ENCODE measurements at regions not wholly inside any gene's neighbourhood (a gene's known extent, or its start where the extent isn't known, plus 50 kb on each side); places are given as distances from the start of the nearest gene placed in this dataset.
"Not testable (repeated sequence)": the region's sequence is repeated elsewhere in the genome, so short reads cannot be mapped to it uniquely, and the experiment has no call there.

- intact Hi-C loops (cut with DNase I; ENCODE audit: low total_unique reads) = no loop called here
- DNase-seq = no peak
- no peaks in the 10 kb centered on the region for H3K36me3 ChIP-seq (ENCODE audit: low read depth, missing control alignments)
These were observed 362.8 kb upstream of the IGFBP3 start for GRCh38 chr7:46283852-46284251.

GRCh38 chr7:46282155-46282554 lies 361.1 kb upstream of the IGFBP3 start:
- 73 to 86% methylated on average over 1 of the region's 1 CpG for WGBS, 2 donors
- TF ChIP-seq, protein P1, sequence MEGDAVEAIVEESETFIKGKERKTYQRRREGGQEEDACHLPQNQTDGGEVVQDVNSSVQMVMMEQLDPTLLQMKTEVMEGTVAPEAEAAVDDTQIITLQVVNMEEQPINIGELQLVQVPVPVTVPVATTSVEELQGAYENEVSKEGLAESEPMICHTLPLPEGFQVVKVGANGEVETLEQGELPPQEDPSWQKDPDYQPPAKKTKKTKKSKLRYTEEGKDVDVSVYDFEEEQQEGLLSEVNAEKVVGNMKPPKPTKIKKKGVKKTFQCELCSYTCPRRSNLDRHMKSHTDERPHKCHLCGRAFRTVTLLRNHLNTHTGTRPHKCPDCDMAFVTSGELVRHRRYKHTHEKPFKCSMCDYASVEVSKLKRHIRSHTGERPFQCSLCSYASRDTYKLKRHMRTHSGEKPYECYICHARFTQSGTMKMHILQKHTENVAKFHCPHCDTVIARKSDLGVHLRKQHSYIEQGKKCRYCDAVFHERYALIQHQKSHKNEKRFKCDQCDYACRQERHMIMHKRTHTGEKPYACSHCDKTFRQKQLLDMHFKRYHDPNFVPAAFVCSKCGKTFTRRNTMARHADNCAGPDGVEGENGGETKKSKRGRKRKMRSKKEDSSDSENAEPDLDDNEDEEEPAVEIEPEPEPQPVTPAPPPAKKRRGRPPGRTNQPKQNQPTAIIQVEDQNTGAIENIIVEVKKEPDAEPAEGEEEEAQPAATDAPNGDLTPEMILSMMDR (IDR thresholded peaks at IDR 0.05) = no peak
- TF ChIP-seq POLR2A (IDR thresholded peaks at IDR 0.05) = no peak

More at GRCh38 chr7:46283852-46284251, 362.8 kb upstream of the IGFBP3 start:
- H3K4me1 ChIP-seq = no peaks in the 10 kb centered on the region
- WGBS, 2 donors = 80 to 81% methylated on average over 7 of the region's 7 CpGs
- H3K27ac ChIP-seq = no peak overlapping the region
- TF ChIP-seq, protein P1 (IDR thresholded peaks at IDR 0.05) = no peak
- TF ChIP-seq POLR2A (IDR thresholded peaks at IDR 0.05) = no peak
- no peak overlapping the region for H3K4me3 ChIP-seq
- H3K9me3 ChIP-seq = no peaks in the 10 kb centered on the region
- no peaks in the 10 kb centered on the region for H3K27me3 ChIP-seq

GRCh38 chr7:46281071-46281470 lies 360.0 kb upstream of the IGFBP3 start:
- TF ChIP-seq POLR2A (IDR thresholded peaks at IDR 0.05) = no peak
- TF ChIP-seq, protein P1 (IDR thresholded peaks at IDR 0.05) = no peak
- Histone ChIP-seq H3K27ac (no peak overlapping the region), H3K27me3 (no peaks in the 10 kb centered on the region), H3K9me3 (no peaks in the 10 kb centered on the region), H3K4me1 (no peaks in the 10 kb centered on the region), H3K4me3 (no peak overlapping the region), H3K36me3 (ENCODE audit: low read depth, missing control alignments) (no peaks in the 10 kb centered on the region)
- no peak for DNase-seq
- intact Hi-C loops (cut with DNase I; ENCODE audit: low total_unique reads) = no loop called here
- WGBS, 2 donors = 48 to 98% methylated on average over 2 of the region's 2 CpGs

More at GRCh38 chr7:46282155-46282554, 361.1 kb upstream of the IGFBP3 start:
- Histone ChIP-seq H3K27ac (no peak overlapping the region), H3K36me3 (ENCODE audit: low read depth, missing control alignments) (no peaks in the 10 kb centered on the region), H3K4me3 (no peak overlapping the region), H3K9me3 (no peaks in the 10 kb centered on the region), H3K27me3 (no peaks in the 10 kb centered on the region), H3K4me1 (no peaks in the 10 kb centered on the region)
- intact Hi-C loops (cut with DNase I; ENCODE audit: low total_unique reads) = no loop called here
- no peak for DNase-seq

GRCh38 chr7:46279290-46279689 lies 358.2 kb upstream of the IGFBP3 start:
- TF ChIP-seq, protein P1 (IDR thresholded peaks at IDR 0.05) = no peak
- no peak for TF ChIP-seq POLR2A (IDR thresholded peaks at IDR 0.05)
- WGBS, 2 donors = 85 to 94% methylated on average over 2 of the region's 2 CpGs
- no peak for DNase-seq
- Histone ChIP-seq H3K36me3 (ENCODE audit: low read depth, missing control alignments) (no peaks in the 10 kb centered on the region), H3K4me1 (no peaks in the 10 kb centered on the region), H3K4me3 (no peak overlapping the region), H3K27me3 (no peaks in the 10 kb centered on the region), H3K27ac (no peak overlapping the region), H3K9me3 (no peaks in the 10 kb centered on the region)
- intact Hi-C loops (cut with DNase I; ENCODE audit: low total_unique reads) = no loop called here

DNA sequence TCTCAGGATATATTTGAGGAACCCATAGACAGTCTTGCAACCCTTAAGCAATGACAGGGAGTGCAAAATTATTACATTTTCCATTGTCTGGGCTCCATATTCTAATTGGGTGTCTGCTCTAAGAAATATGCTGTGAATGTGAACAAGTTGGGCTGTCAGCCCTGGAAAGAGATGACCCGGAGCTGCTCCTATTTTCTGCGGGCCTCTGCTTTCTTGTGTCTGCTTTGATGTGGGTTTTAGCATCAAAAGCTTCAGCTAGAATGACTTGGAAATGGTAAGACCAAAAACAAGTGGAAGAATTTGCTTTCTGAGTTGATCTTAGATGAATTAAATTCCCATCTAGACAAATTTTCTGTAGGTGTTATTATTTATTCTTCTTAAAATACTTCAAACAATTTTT lies 343.6 kb upstream of the IGFBP3 start:
- no peaks in the 10 kb centered on the region for H3K27me3 ChIP-seq
- no peak for TF ChIP-seq POLR2A (IDR thresholded peaks at IDR 0.05)
- TF ChIP-seq, protein P1 (IDR thresholded peaks at IDR 0.05) = no peak
- DNase-seq = no peak
- no peaks in the 10 kb centered on the region for H3K36me3 ChIP-seq (ENCODE audit: low read depth, missing control alignments)
- no peak overlapping the region for H3K27ac ChIP-seq
- intact Hi-C loops (cut with DNase I; ENCODE audit: low total_unique reads) = no loop called here
- H3K4me3 ChIP-seq = no peak overlapping the region
- 64 to 69% methylated on average over 2 of the region's 2 CpGs for WGBS, 2 donors
- no peaks in the 10 kb centered on the region for H3K4me1 ChIP-seq
- H3K9me3 ChIP-seq = no peaks in the 10 kb centered on the region

DNA sequence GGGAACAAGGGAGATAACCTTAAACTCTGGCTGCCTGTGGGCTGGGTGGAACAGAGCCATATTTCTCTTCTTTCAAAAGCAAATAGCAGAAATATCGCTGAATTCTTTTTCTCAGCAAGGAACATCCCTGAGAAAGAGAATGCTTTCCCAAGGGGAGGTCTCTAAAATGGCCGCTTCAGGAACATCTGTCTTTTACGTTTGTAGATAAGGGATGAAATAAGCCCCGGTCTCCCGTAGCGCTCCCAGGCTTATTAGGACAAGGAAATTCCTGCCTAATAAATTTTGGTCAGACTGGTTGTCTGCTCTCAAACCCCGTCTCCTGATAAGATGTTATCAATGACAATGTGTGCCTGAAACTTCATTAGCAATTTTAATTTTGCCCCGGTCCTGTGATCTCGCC lies 340.6 kb upstream of the IGFBP3 start:
- H3K9me3 ChIP-seq; H3K27me3 ChIP-seq; intact Hi-C loops (cut with DNase I; ENCODE audit: low total_unique reads); H3K4me3 ChIP-seq; H3K4me1 ChIP-seq; H3K27ac ChIP-seq; H3K36me3 ChIP-seq (ENCODE audit: low read depth, missing control alignments); DNase-seq: not testable (repeated sequence)
- WGBS, 2 donors = 75 to 84% methylated on average over 9 of the region's 9 CpGs
